MCF 10A (cell line): ENCODE measurements at regions not wholly inside any gene's neighbourhood (a gene's known extent, or its start where the extent isn't known, plus 50 kb on each side); places are given as distances from the start of the nearest gene placed in this dataset.

Experiments used
- BruUV-seq: library from RNA; stranded (reverse); fragments of 400-500 nt; replicated peaks from 2 replicates; lab custom pipeline; 2021; lab: Mats Ljungman, UMichigan
- CTCF ChIA-PET: fragments of 300-600 bp; sonication (Branson Sonifier 250); formaldehyde crosslinking; extraction: SDS; loops from one replicate; lab custom pipeline; 2021; ENCODE audit warnings: antibody characterized with exemption, inconsistent platforms; lab: Yijun Ruan, JAX
- POLR2A ChIA-PET: fragments of 300-600, 350-650 bp; sonication (Branson Sonifier 250); formaldehyde crosslinking; extraction: SDS; loops from one replicate; lab custom pipeline; 2020; ENCODE audit warnings: antibody characterized with exemption, inconsistent platforms; lab: Yijun Ruan, JAX
- DNase-seq: peaks from one replicate; pipeline ENCODE4 v3.0.0-alpha.2; 2018; ENCODE audit not compliant: unreplicated experiment
- H3K27ac Mint-ChIP-seq: one replicate; pipeline ENCODE4 v1.8.0; 2022; ENCODE audit warnings: mild to moderate bottlenecking, low read depth, mixed read lengths; ENCODE audit not compliant: unreplicated experiment
- H3K27me3 Mint-ChIP-seq: one replicate; pipeline ENCODE4 v1.8.0; 2022; ENCODE audit warnings: mixed read lengths; ENCODE audit not compliant: insufficient read depth, unreplicated experiment
- H3K36me3 Mint-ChIP-seq: one replicate; pipeline ENCODE4 v1.8.0; 2022; ENCODE audit warnings: mild to moderate bottlenecking, moderate library complexity, mixed read lengths; ENCODE audit not compliant: insufficient read depth, unreplicated experiment
- H3K4me1 Mint-ChIP-seq: one replicate; pipeline ENCODE4 v1.8.0; 2022; ENCODE audit warnings: mixed read lengths; ENCODE audit not compliant: insufficient read depth, unreplicated experiment
- H3K4me3 Mint-ChIP-seq: one replicate; pipeline ENCODE4 v1.8.0; 2022; ENCODE audit warnings: mild to moderate bottlenecking, moderate library complexity, mixed read lengths; ENCODE audit not compliant: unreplicated experiment
- H3K9me3 Mint-ChIP-seq: one replicate; pipeline ENCODE4 v1.8.0; 2022; ENCODE audit warnings: mixed read lengths; ENCODE audit not compliant: unreplicated experiment
- CTCF ChIP-seq: fragments of 200-600 bp; IDR thresholded peaks from one replicate; pipeline ENCODE4 v1.8.0; 2022; ENCODE audit warnings: antibody characterized with exemption, mild to moderate bottlenecking; ENCODE audit not compliant: unreplicated experiment
- intact Hi-C: fragments of 100-400 bp; cut with micrococcal nuclease; formaldehyde crosslinking; loops from 2 replicates; pipeline ENCODE4 v1.14.1; 2022

GRCh38 chr6:40125680-40126394, 191.6 kb upstream of the MOCS1 start:
- TF ChIP-seq CTCF: no peak
- H3K4me3 Mint-ChIP-seq: no peak overlapping the region
- no peaks in the 10 kb centered on the region for H3K27me3 Mint-ChIP-seq
- POLR2A ChIA-PET: no interaction called here
- no peaks in the 10 kb centered on the region for H3K36me3 Mint-ChIP-seq
- no peaks in the 10 kb centered on the region for H3K4me1 Mint-ChIP-seq
- CTCF ChIA-PET: interaction anchor here (0.8 kb wide), 1 partner anchor 763 kb away, joined by 3 read pairs; no protein-coding TSS in a partner anchor
- no peak for DNase-seq
- intact Hi-C loops: no loop called here
- no peak overlapping the region for H3K27ac Mint-ChIP-seq
- peaks cover 15% of the 10 kb centered on the region for H3K9me3 Mint-ChIP-seq
- no TSS peak for BruUV-seq

GRCh38 chr6:40124924-40125323, 190.7 kb upstream of the MOCS1 start:
- H3K27me3 Mint-ChIP-seq: no peaks in the 10 kb centered on the region
- TF ChIP-seq CTCF: no peak
- no peaks in the 10 kb centered on the region for H3K36me3 Mint-ChIP-seq
- DNase-seq: no peak
- ChIA-PET CTCF (no interaction called here), POLR2A (no interaction called here)
- no peak overlapping the region for H3K4me3 Mint-ChIP-seq
- peaks cover 7% of the 10 kb centered on the region for H3K9me3 Mint-ChIP-seq
- BruUV-seq: no TSS peak
- H3K4me1 Mint-ChIP-seq: no peaks in the 10 kb centered on the region
- no peak overlapping the region for H3K27ac Mint-ChIP-seq
- intact Hi-C loops: no loop called here

GRCh38 chr6:40116832-40117231, 182.6 kb upstream of the MOCS1 start:
- intact Hi-C loops: no loop called here
- H3K36me3 Mint-ChIP-seq: no peaks in the 10 kb centered on the region
- H3K4me1 Mint-ChIP-seq: no peaks in the 10 kb centered on the region
- no peak for DNase-seq
- H3K27ac Mint-ChIP-seq: no peak overlapping the region
- ChIA-PET POLR2A (no interaction called here), CTCF (no interaction called here)
- H3K4me3 Mint-ChIP-seq: no peak overlapping the region
- no peaks in the 10 kb centered on the region for H3K27me3 Mint-ChIP-seq
- no peak for TF ChIP-seq CTCF
- peaks cover 35% of the 10 kb centered on the region for H3K9me3 Mint-ChIP-seq
- BruUV-seq: no TSS peak

GRCh38 chr6:40112350-40112749, 178.1 kb upstream of the MOCS1 start:
- H3K4me1 Mint-ChIP-seq: no peaks in the 10 kb centered on the region
- TF ChIP-seq CTCF: no peak
- H3K9me3 Mint-ChIP-seq: peaks cover 38% of the 10 kb centered on the region
- DNase-seq: peak; percentile 1
- H3K27me3 Mint-ChIP-seq: no peaks in the 10 kb centered on the region
- no TSS peak for BruUV-seq
- H3K36me3 Mint-ChIP-seq: no peaks in the 10 kb centered on the region
- ChIA-PET POLR2A (interaction anchor here (1.5 kb wide), 1 partner anchor 10 kb away, joined by 4 read pairs; no protein-coding TSS in a partner anchor), CTCF (no interaction called here)
- H3K27ac Mint-ChIP-seq: no peak overlapping the region
- H3K4me3 Mint-ChIP-seq: no peak overlapping the region
- intact Hi-C loops: no loop called here
